CD14-positive monocyte (primary cell): ENCODE measurements at regions not wholly inside any gene's neighbourhood (a gene's known extent, or its start where the extent isn't known, plus 50 kb on each side); places are given as distances from the start of the nearest gene placed in this dataset.

ENCODE experiments used
- DNase-seq, 3 donors: peaks; one replicate each; pipeline ENCODE4 v3.0.0-alpha.2; 2011 to 2022
- H2AFZ ChIP-seq: 2 replicates; pipeline ENCODE4 v1.6.0; 2012; ENCODE audit warnings: mild to moderate bottlenecking, low read depth, low read length, inconsistent platforms; ENCODE audit not compliant: insufficient read depth, poor library complexity, severe bottlenecking
- H3K27ac ChIP-seq, 2 donors: 1 replicate in 1 of 2; 2 replicates in 1 of 2; pipeline ENCODE4 v1.5.1; 2012 to 2013; ENCODE audit warnings: low read length in 2 of 2, control low read depth in 1 of 2, inconsistent platforms in 1 of 2, low read depth in 1 of 2, mild to moderate bottlenecking in 1 of 2
- H3K27me3 ChIP-seq, 2 donors: one replicate each; pipeline versions ENCODE4 v1.6.0 to v1.6.1; 2011 to 2013; ENCODE audit warnings: low read length in 2 of 2; ENCODE audit not compliant: control insufficient read depth in 2 of 2, insufficient read depth in 2 of 2
- H3K36me3 ChIP-seq, 2 donors: replicated peaks in 1 of 2; 1 replicate in 1 of 2; 2 replicates in 1 of 2; pipeline versions ENCODE4 v1.5.1 to v1.6.1; 2012 to 2013; ENCODE audit warnings: low read length in 2 of 2, control low read depth in 1 of 2, inconsistent platforms in 1 of 2, mild to moderate bottlenecking in 1 of 2; ENCODE audit not compliant: insufficient read depth in 2 of 2, control insufficient read depth in 1 of 2
- H3K4me1 ChIP-seq, 2 donors: 1 replicate in 1 of 2; 2 replicates in 1 of 2; pipeline versions ENCODE4 v1.5.1 to v1.6.1; 2012 to 2013; ENCODE audit warnings: low read length in 2 of 2, control low read depth in 1 of 2, inconsistent platforms in 1 of 2, mild to moderate bottlenecking in 1 of 2, moderate library complexity in 1 of 2; ENCODE audit not compliant: insufficient read depth in 2 of 2, control insufficient read depth in 1 of 2
- H3K4me2 ChIP-seq: replicated peaks from 2 replicates; pipeline ENCODE3; 2012; ENCODE audit warnings: low read length, moderate library complexity, mild to moderate bottlenecking; ENCODE audit not compliant: poor library complexity, severe bottlenecking; ENCODE audit errors: extremely low read depth
- H3K4me3 ChIP-seq, 3 experiments: fragments of 200-600 bp in 1 of 3; sonication (generic) in 1 of 3; replicated peaks in 1 of 3; 1 replicate in 2 of 3; 2 replicates in 1 of 3; pipeline ENCODE4 v1.5.1; 2011 to 2013; ENCODE audit warnings: low read length in 3 of 3, mild to moderate bottlenecking in 3 of 3, control low read depth in 2 of 3, low read depth in 2 of 3, inconsistent platforms in 1 of 3, moderate library complexity in 1 of 3
- H3K79me2 ChIP-seq: 2 replicates; pipeline ENCODE4 v1.6.0; 2012; ENCODE audit warnings: mild to moderate bottlenecking, control low read depth, inconsistent platforms, low read length, moderate library complexity; ENCODE audit not compliant: insufficient read depth
- H3K9ac ChIP-seq: 2 replicates; pipeline ENCODE4 v1.6.0; 2017; ENCODE audit warnings: low read length, mild to moderate bottlenecking; ENCODE audit not compliant: insufficient read depth, poor library complexity, severe bottlenecking
- H3K9me3 ChIP-seq, 2 donors: replicated peaks in 1 of 2; 1 replicate in 1 of 2; 2 replicates in 1 of 2; pipeline versions ENCODE4 v1.5.1 to v1.6.1; 2012 to 2013; ENCODE audit warnings: low read length in 2 of 2, control low read depth in 1 of 2; ENCODE audit not compliant: control insufficient read depth in 1 of 2, insufficient read depth in 1 of 2
- H4K20me1 ChIP-seq: 2 replicates; pipeline ENCODE4 v1.6.0; 2012; ENCODE audit warnings: mild to moderate bottlenecking, low read length, control low read depth, moderate library complexity; ENCODE audit not compliant: insufficient read depth
- H3K27ac Mint-ChIP-seq, 7 donors: one replicate each; pipeline ENCODE4 v1.8.0; 2020; ENCODE audit warnings: mild to moderate bottlenecking in 7 of 7, mixed read lengths in 7 of 7, moderate library complexity in 6 of 7, inconsistent platforms in 2 of 7
- H3K27me3 Mint-ChIP-seq, 3 donors: one replicate each; pipeline ENCODE4 v1.8.0; 2021 to 2022; ENCODE audit warnings: low read depth in 3 of 3, mild to moderate bottlenecking in 3 of 3, mixed read lengths in 3 of 3, moderate library complexity in 3 of 3, inconsistent platforms in 1 of 3
- H3K36me3 Mint-ChIP-seq, 2 donors: one replicate each; pipeline ENCODE4 v1.8.0; 2020; ENCODE audit warnings: mixed read lengths in 2 of 2, inconsistent platforms in 1 of 2, mild to moderate bottlenecking in 1 of 2
- H3K4me1 Mint-ChIP-seq: one replicate; pipeline ENCODE4 v1.8.0; 2020; ENCODE audit warnings: mild to moderate bottlenecking, mixed read lengths
- H3K4me3 Mint-ChIP-seq, 2 donors: one replicate each; pipeline ENCODE4 v1.8.0; 2020; ENCODE audit warnings: mild to moderate bottlenecking in 2 of 2, mixed read lengths in 2 of 2, moderate library complexity in 1 of 2
- H3K9me3 Mint-ChIP-seq, 7 donors: one replicate each; pipeline ENCODE4 v1.8.0; 2020 to 2022; ENCODE audit warnings: mixed read lengths in 7 of 7, mild to moderate bottlenecking in 6 of 7, moderate library complexity in 6 of 7, inconsistent platforms in 2 of 7
- WGBS: methylation state at CpG from one replicate; pipeline ENCODE4 v1.1.5; 2013; ENCODE audit warnings: missing lambda C conversion rate; ENCODE audit not compliant: insufficient coverage; 5-methylcytosine and 5-hydroxymethylcytosine counted together
- intact Hi-C, 2 donors: fragments of 100-400 bp; cut with micrococcal nuclease; formaldehyde crosslinking; loops; one replicate each; pipeline versions ENCODE4 v1.15.0 to v1.15.1; 2023
- TF ChIP-seq, protein P1 (sequence below): fragments of 200-600 bp; IDR thresholded peaks from one replicate; pipeline ENCODE4 v1.8.0; 2022; ENCODE audit warnings: antibody characterized with exemption, mild to moderate bottlenecking

DNA sequence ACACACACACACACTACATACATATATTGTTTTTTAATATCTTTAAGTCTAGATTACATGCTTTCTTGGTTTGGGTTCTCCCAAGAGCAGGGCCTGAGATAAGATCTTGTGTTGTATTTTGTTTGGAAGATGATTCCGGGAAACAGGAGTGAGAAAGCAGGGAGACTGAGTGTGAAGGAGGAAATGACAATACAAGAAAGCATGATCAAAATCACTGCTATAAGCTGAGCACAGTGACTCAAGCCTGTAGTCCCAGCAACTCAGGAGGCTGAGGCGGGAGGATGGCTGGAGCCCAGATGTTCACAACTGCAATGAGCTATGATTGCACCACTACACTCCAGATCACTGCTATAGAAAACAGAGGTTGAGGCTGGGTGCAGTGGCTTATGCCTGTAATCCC, 267.6 kb downstream of the SKIDA1 start:
- H3K27me3 Mint-ChIP-seq = peaks cover 0 to 7% (median 4%) of the 10 kb centered on the region in 3 donors

DNA sequence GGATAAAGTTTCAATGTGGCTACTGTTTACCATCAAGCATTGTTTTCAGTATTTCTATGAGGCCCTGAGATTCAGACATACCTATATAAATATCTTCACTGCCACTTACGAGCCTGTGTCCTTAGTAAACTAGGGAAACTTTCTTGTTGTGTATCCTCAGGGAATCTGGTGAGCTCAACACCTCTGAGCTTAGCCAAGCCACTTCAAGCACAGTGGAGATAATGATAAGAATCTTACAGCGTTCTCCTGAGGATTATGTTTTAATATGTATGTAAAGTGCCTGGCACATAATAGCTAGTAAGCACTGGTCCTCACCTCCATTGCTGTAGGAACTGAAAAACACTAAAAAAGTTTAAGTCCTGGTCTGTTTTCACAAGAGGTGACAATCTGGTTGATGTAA, 268.3 kb downstream of the SKIDA1 start:
- intact Hi-C loops = no loop called here
- Mint-ChIP-seq H3K27ac (no peak overlapping the region), H3K36me3 (no peaks in the 10 kb centered on the region), H3K27me3 (peaks cover 0 to 7% (median 3%) of the 10 kb centered on the region in 3 donors), H3K4me1 (no peaks in the 10 kb centered on the region), H3K4me3 (no peak overlapping the region), H3K9me3 (peaks cover 0 to 11% (median 0%) of the 10 kb centered on the region in 7 donors)
- Histone ChIP-seq H3K9me3 (no peaks in the 10 kb centered on the region), H3K4me3 (no peak overlapping the region), H3K4me1 (no peaks in the 10 kb centered on the region), H3K27me3 (no peaks in the 10 kb centered on the region), H3K36me3 (no peaks in the 10 kb centered on the region), H3K9ac (no peak overlapping the region), H3K27ac (no peak overlapping the region), H3K79me2 (no peaks in the 10 kb centered on the region), H4K20me1 (no peaks in the 10 kb centered on the region), H2AFZ (no peak overlapping the region), H3K4me2 (no peak overlapping the region)
- TF ChIP-seq, protein P1, sequence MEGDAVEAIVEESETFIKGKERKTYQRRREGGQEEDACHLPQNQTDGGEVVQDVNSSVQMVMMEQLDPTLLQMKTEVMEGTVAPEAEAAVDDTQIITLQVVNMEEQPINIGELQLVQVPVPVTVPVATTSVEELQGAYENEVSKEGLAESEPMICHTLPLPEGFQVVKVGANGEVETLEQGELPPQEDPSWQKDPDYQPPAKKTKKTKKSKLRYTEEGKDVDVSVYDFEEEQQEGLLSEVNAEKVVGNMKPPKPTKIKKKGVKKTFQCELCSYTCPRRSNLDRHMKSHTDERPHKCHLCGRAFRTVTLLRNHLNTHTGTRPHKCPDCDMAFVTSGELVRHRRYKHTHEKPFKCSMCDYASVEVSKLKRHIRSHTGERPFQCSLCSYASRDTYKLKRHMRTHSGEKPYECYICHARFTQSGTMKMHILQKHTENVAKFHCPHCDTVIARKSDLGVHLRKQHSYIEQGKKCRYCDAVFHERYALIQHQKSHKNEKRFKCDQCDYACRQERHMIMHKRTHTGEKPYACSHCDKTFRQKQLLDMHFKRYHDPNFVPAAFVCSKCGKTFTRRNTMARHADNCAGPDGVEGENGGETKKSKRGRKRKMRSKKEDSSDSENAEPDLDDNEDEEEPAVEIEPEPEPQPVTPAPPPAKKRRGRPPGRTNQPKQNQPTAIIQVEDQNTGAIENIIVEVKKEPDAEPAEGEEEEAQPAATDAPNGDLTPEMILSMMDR = no peak
- DNase-seq = no peak
- no CpG with 5 or more reads among the region's 2 CpGs for WGBS

More for the DNA sequence above, 267.6 kb downstream of the SKIDA1 start:
- Mint-ChIP-seq H3K4me3 (no peak overlapping the region), H3K27ac (no peak overlapping the region), H3K4me1 (no peaks in the 10 kb centered on the region), H3K36me3 (no peaks in the 10 kb centered on the region), H3K9me3 (peaks cover 0 to 10% (median 0%) of the 10 kb centered on the region in 7 donors)
- H3K9ac ChIP-seq = no peak overlapping the region
- intact Hi-C loops = no loop called here
- no peak overlapping the region for H3K4me2 ChIP-seq
- no peaks in the 10 kb centered on the region for H3K4me1 ChIP-seq
- H3K27ac ChIP-seq = no peak overlapping the region
- H3K9me3 ChIP-seq = no peaks in the 10 kb centered on the region
- no peaks in the 10 kb centered on the region for H3K27me3 ChIP-seq
- H3K79me2 ChIP-seq = no peaks in the 10 kb centered on the region
- H3K4me3 ChIP-seq = no peak overlapping the region
- no peak for DNase-seq
- H2AFZ ChIP-seq = no peak overlapping the region
- H4K20me1 ChIP-seq = no peaks in the 10 kb centered on the region
- TF ChIP-seq, protein P1 = no peak
- no peaks in the 10 kb centered on the region for H3K36me3 ChIP-seq
- WGBS = 70% methylated on average over 2 of the region's 2 CpGs
